ENCODE measurements at regions not wholly inside any gene's neighbourhood (a gene's known extent, or its start where the extent isn't known, plus 50 kb on each side); places are given as distances from the start of the nearest gene placed in this dataset.

GRCh38 chr5:86039351-86039750, 578.4 kb upstream of the COX7C start:
- TF ChIP-seq EP300 (IDR thresholded peaks at IDR 0.05) (no peak), CTCF (IDR thresholded peaks at IDR 0.05) (no peak), POLR2A (IDR thresholded peaks at IDR 0.05) (no peak)

All from gastroesophageal sphincter (tissue), 3 donors.